Keratinocyte (primary cell): ENCODE measurements at regions not wholly inside any gene's neighbourhood (a gene's known extent, or its start where the extent isn't known, plus 50 kb on each side); places are given as distances from the start of the nearest gene placed in this dataset.

Experiments used
- DNase-seq: peaks from one replicate; pipeline ENCODE4 v3.0.0-alpha.2; 2011; ENCODE audit warnings: low read depth, missing footprints, low spot score
- FAIRE-seq: peaks from 2 replicates; lab custom pipeline; 2011; peaks lifted over from hg19 to GRCh38; lab: Jason Lieb, UNC
- H2AFZ ChIP-seq: 2 replicates; pipeline ENCODE4 v1.6.0; 2012; ENCODE audit warnings: low read length, control low read depth, inconsistent platforms; ENCODE audit not compliant: control insufficient read depth
- H3K27ac ChIP-seq: 2 replicates; pipeline ENCODE4 v1.5.1; 2011; ENCODE audit warnings: low read length; ENCODE audit not compliant: control insufficient read depth, insufficient read depth
- H3K27me3 ChIP-seq: 3 replicates; pipeline ENCODE4 v1.6.0; 2011; ENCODE audit warnings: low read length; ENCODE audit not compliant: control insufficient read depth, insufficient read depth; ENCODE audit errors: extremely low read depth
- H3K36me3 ChIP-seq, 2 experiments: 2 replicates in 1 of 2; 3 replicates in 1 of 2; pipeline ENCODE4 v1.5.1; 2011; ENCODE audit warnings: low read length in 2 of 2, mild to moderate bottlenecking in 1 of 2; ENCODE audit not compliant: control insufficient read depth in 2 of 2, insufficient read depth in 2 of 2; ENCODE audit errors: extremely low read depth in 1 of 2
- H3K4me1 ChIP-seq: 3 replicates; pipeline ENCODE4 v1.5.1; 2011; ENCODE audit warnings: low read length; ENCODE audit not compliant: control insufficient read depth, insufficient read depth; ENCODE audit errors: extremely low read depth
- H3K4me2 ChIP-seq: 3 replicates; pipeline ENCODE4 v1.6.0; 2011; ENCODE audit warnings: low read depth, low read length; ENCODE audit not compliant: control insufficient read depth, insufficient read depth; ENCODE audit errors: extremely low read depth
- H3K4me3 ChIP-seq, 3 experiments: fragments of 200-600 bp in 1 of 3; sonication (generic) in 1 of 3; 2 replicates in 2 of 3; 3 replicates in 1 of 3; pipeline ENCODE4 v1.5.1; 2011 to 2016; ENCODE audit warnings: low read length in 3 of 3, mild to moderate bottlenecking in 3 of 3, control low read depth in 2 of 3, inconsistent platforms in 1 of 3, low read depth in 1 of 3, mixed read lengths in 1 of 3, mixed run types in 1 of 3, moderate library complexity in 1 of 3; ENCODE audit not compliant: control insufficient read depth in 2 of 3, insufficient read depth in 2 of 3; ENCODE audit errors: extremely low read depth in 1 of 3
- H3K79me2 ChIP-seq: 2 replicates; pipeline ENCODE4 v1.6.0; 2012; ENCODE audit warnings: low read length; ENCODE audit not compliant: control insufficient read depth, insufficient read depth
- H3K9ac ChIP-seq: 3 replicates; pipeline ENCODE4 v1.6.0; 2011; ENCODE audit warnings: low read length; ENCODE audit not compliant: control insufficient read depth, insufficient read depth; ENCODE audit errors: extremely low read depth
- H3K9me1 ChIP-seq: 3 replicates; pipeline ENCODE4 v1.6.0; 2011; ENCODE audit warnings: low read length; ENCODE audit not compliant: control insufficient read depth, insufficient read depth; ENCODE audit errors: extremely low read depth
- H3K9me3 ChIP-seq: 2 replicates; pipeline ENCODE4 v1.5.1; 2012; ENCODE audit warnings: low read depth, low read length; ENCODE audit not compliant: control insufficient read depth
- H4K20me1 ChIP-seq: 3 replicates; pipeline ENCODE4 v1.6.0; 2011; ENCODE audit warnings: low read length; ENCODE audit not compliant: control insufficient read depth, insufficient read depth; ENCODE audit errors: extremely low read depth
- EZH2 ChIP-seq: IDR thresholded peaks from one replicate; pipeline ENCODE4 v1.6.1; 2012; ENCODE audit warnings: inconsistent platforms, mild to moderate bottlenecking, low read length, moderate library complexity
- dilution Hi-C: fragments of 300-500 bp; cut with MboI; formaldehyde crosslinking; loops from one replicate; pipeline ENCODE4 v1.7.0; 2020; ENCODE audit warnings: low sequenced_read_pairs; ENCODE audit not compliant: extremely low pct_ligation_motif_present
- TF ChIP-seq, protein P1 (sequence below), 3 experiments: IDR thresholded peaks in 1 of 3; conservative IDR thresholded peaks in 1 of 3; optimal IDR thresholded peaks in 1 of 3; 2 replicates in 2 of 3; 3 replicates in 1 of 3; pipeline versions ENCODE3 to v1.5.1; 2011; ENCODE audit warnings: low read length in 3 of 3, mild to moderate bottlenecking in 3 of 3, moderate library complexity in 2 of 3, control low read depth in 1 of 3, inconsistent platforms in 1 of 3; ENCODE audit not compliant: insufficient read depth in 2 of 3; ENCODE audit errors: extremely low read depth in 1 of 3

- no peak overlapping the region for H3K4me2 ChIP-seq
- H3K4me1 ChIP-seq = no peaks in the 10 kb centered on the region
- no peak for DNase-seq
- H3K79me2 ChIP-seq = no peaks in the 10 kb centered on the region
- TF ChIP-seq, protein P1, sequence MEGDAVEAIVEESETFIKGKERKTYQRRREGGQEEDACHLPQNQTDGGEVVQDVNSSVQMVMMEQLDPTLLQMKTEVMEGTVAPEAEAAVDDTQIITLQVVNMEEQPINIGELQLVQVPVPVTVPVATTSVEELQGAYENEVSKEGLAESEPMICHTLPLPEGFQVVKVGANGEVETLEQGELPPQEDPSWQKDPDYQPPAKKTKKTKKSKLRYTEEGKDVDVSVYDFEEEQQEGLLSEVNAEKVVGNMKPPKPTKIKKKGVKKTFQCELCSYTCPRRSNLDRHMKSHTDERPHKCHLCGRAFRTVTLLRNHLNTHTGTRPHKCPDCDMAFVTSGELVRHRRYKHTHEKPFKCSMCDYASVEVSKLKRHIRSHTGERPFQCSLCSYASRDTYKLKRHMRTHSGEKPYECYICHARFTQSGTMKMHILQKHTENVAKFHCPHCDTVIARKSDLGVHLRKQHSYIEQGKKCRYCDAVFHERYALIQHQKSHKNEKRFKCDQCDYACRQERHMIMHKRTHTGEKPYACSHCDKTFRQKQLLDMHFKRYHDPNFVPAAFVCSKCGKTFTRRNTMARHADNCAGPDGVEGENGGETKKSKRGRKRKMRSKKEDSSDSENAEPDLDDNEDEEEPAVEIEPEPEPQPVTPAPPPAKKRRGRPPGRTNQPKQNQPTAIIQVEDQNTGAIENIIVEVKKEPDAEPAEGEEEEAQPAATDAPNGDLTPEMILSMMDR (optimal IDR thresholded peaks at IDR 0.05 in 1 of 3, IDR thresholded peaks at IDR 0.05 in 1 of 3, conservative IDR thresholded peaks at IDR 0.05 in 1 of 3; ENCODE audit: extremely low read depth in 1 of 3, insufficient read depth in 2 of 3, low read length in 3 of 3) = no peak
- no peak for TF ChIP-seq EZH2
- H3K4me3 ChIP-seq = no peak overlapping the region
- H4K20me1 ChIP-seq = no peaks in the 10 kb centered on the region
- H2AFZ ChIP-seq = no peak overlapping the region
- H3K9ac ChIP-seq = no peak overlapping the region
- H3K9me1 ChIP-seq = no peaks in the 10 kb centered on the region
- no peaks in the 10 kb centered on the region for H3K27me3 ChIP-seq
- no peaks in the 10 kb centered on the region for H3K9me3 ChIP-seq
- H3K27ac ChIP-seq = no peak overlapping the region
- no peaks in the 10 kb centered on the region for H3K36me3 ChIP-seq
- dilution Hi-C loops = no loop called here
- no peak for FAIRE-seq
Observed at GRCh38 chr11:38865922-38866321, 2267.9 kb upstream of the RAG2 start.

DNA sequence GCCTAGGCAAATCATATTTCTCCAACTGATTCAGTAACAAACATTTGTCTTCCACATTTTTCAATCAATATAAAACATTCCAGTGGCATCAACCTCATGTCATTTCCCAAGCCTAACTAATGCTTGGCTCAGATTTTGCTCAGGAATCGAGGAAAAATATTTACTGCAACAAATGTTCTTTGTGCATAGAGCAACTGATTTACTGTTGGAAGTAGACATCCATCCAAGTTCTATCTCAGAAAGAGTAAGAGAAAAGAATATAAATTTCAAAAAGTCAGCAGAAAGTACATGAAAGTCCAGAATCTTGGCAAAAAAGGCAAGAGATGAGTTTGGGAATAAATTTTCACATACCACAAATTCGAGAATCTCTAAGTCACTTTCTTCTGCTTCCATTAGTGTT, 2245.0 kb upstream of the RAG2 start:
- Histone ChIP-seq H4K20me1 (no peaks in the 10 kb centered on the region), H3K27ac (no peak overlapping the region), H2AFZ (no peak overlapping the region), H3K79me2 (no peaks in the 10 kb centered on the region), H3K4me3 (no peak overlapping the region), H3K4me1 (no peaks in the 10 kb centered on the region), H3K9ac (no peak overlapping the region), H3K36me3 (no peaks in the 10 kb centered on the region), H3K27me3 (no peaks in the 10 kb centered on the region), H3K9me3 (no peaks in the 10 kb centered on the region), H3K9me1 (no peaks in the 10 kb centered on the region), H3K4me2 (no peak overlapping the region)
- TF ChIP-seq, protein P1 (optimal IDR thresholded peaks at IDR 0.05 in 1 of 3, IDR thresholded peaks at IDR 0.05 in 1 of 3, conservative IDR thresholded peaks at IDR 0.05 in 1 of 3; ENCODE audit: extremely low read depth in 1 of 3, insufficient read depth in 2 of 3, low read length in 3 of 3) = no peak
- no peak for TF ChIP-seq EZH2
- dilution Hi-C loops = no loop called here
- no peak for DNase-seq
- no peak for FAIRE-seq
